ENCODE measurements at regions not wholly inside any gene's neighbourhood (a gene's known extent, or its start where the extent isn't known, plus 50 kb on each side); places are given as distances from the start of the nearest gene placed in this dataset.

GRCh38 chr21:39021478-39021832 lies 161.8 kb downstream of the PSMG1 start:
- H3K4me3 ChIP-seq (ENCODE audit: low read length), result no peak overlapping the region
- no peak overlapping the region for H3K9ac ChIP-seq (ENCODE audit: low read length)
- no peaks in the 10 kb centered on the region for H3K27me3 ChIP-seq (ENCODE audit: control insufficient read depth, insufficient read depth, low read length)
- H3K4me1 ChIP-seq (ENCODE audit: control insufficient read depth, insufficient read depth, low read length), result peaks cover 4% of the 10 kb centered on the region
- no peaks in the 10 kb centered on the region for H3K36me3 ChIP-seq (ENCODE audit: control insufficient read depth, insufficient read depth, low read length)
- H3K27ac ChIP-seq (ENCODE audit: low read depth, low read length), result no peak overlapping the region

GRCh38 chr21:39020751-39021477 lies 162.3 kb downstream of the PSMG1 start:
- Histone ChIP-seq H3K27ac (ENCODE audit: low read depth, low read length) (no peak overlapping the region), H3K9ac (ENCODE audit: low read length) (no peak overlapping the region), H3K4me3 (ENCODE audit: low read length) (no peak overlapping the region), H3K36me3 (ENCODE audit: control insufficient read depth, insufficient read depth, low read length) (no peaks in the 10 kb centered on the region), H3K4me1 (ENCODE audit: control insufficient read depth, insufficient read depth, low read length) (peaks cover 4% of the 10 kb centered on the region), H3K27me3 (ENCODE audit: control insufficient read depth, insufficient read depth, low read length) (no peaks in the 10 kb centered on the region)

- Histone ChIP-seq H3K27me3 (ENCODE audit: control insufficient read depth, insufficient read depth, low read length) (no peaks in the 10 kb centered on the region), H3K27ac (ENCODE audit: low read depth, low read length) (no peak overlapping the region)
These were observed 164.5 kb downstream of the PSMG1 start for GRCh38 chr21:39018730-39019129.

GRCh38 chr21:39016740-39017315 lies 166.4 kb downstream of the PSMG1 start:
- no peaks in the 10 kb centered on the region for H3K36me3 ChIP-seq (ENCODE audit: control insufficient read depth, insufficient read depth, low read length)
- no peak overlapping the region for H3K4me3 ChIP-seq (ENCODE audit: low read length)
- no peak overlapping the region for H3K9ac ChIP-seq (ENCODE audit: low read length)
- H3K27ac ChIP-seq (ENCODE audit: low read depth, low read length), result no peak overlapping the region
- no peaks in the 10 kb centered on the region for H3K27me3 ChIP-seq (ENCODE audit: control insufficient read depth, insufficient read depth, low read length)
- H3K4me1 ChIP-seq (ENCODE audit: control insufficient read depth, insufficient read depth, low read length), result no peaks in the 10 kb centered on the region

More at GRCh38 chr21:39018730-39019129, 164.5 kb downstream of the PSMG1 start:
- peaks cover 4% of the 10 kb centered on the region for H3K4me1 ChIP-seq (ENCODE audit: control insufficient read depth, insufficient read depth, low read length)
- no peaks in the 10 kb centered on the region for H3K36me3 ChIP-seq (ENCODE audit: control insufficient read depth, insufficient read depth, low read length)
- H3K9ac ChIP-seq (ENCODE audit: low read length), result no peak overlapping the region
- no peak overlapping the region for H3K4me3 ChIP-seq (ENCODE audit: low read length)

- no peak overlapping the region for H3K27ac ChIP-seq (ENCODE audit: low read depth, low read length)
- no peaks in the 10 kb centered on the region for H3K27me3 ChIP-seq (ENCODE audit: control insufficient read depth, insufficient read depth, low read length)
- no peaks in the 10 kb centered on the region for H3K4me1 ChIP-seq (ENCODE audit: control insufficient read depth, insufficient read depth, low read length)
- no peaks in the 10 kb centered on the region for H3K36me3 ChIP-seq (ENCODE audit: control insufficient read depth, insufficient read depth, low read length)
- no peak overlapping the region for H3K4me3 ChIP-seq (ENCODE audit: low read length)
- no peak overlapping the region for H3K9ac ChIP-seq (ENCODE audit: low read length)
These were observed 168.5 kb downstream of the PSMG1 start for GRCh38 chr21:39014747-39015146.

- Histone ChIP-seq H3K27ac (ENCODE audit: low read depth, low read length) (no peak overlapping the region), H3K9ac (ENCODE audit: low read length) (no peak overlapping the region), H3K4me3 (ENCODE audit: low read length) (no peak overlapping the region), H3K36me3 (ENCODE audit: control insufficient read depth, insufficient read depth, low read length) (no peaks in the 10 kb centered on the region), H3K4me1 (ENCODE audit: control insufficient read depth, insufficient read depth, low read length) (no peaks in the 10 kb centered on the region), H3K27me3 (ENCODE audit: control insufficient read depth, insufficient read depth, low read length) (no peaks in the 10 kb centered on the region)
These were observed 170.7 kb downstream of the PSMG1 start for GRCh38 chr21:39012326-39013230.

- Histone ChIP-seq H3K9ac (ENCODE audit: low read length) (no peak overlapping the region), H3K36me3 (ENCODE audit: control insufficient read depth, insufficient read depth, low read length) (no peaks in the 10 kb centered on the region), H3K27ac (ENCODE audit: low read depth, low read length) (no peak overlapping the region), H3K4me1 (ENCODE audit: control insufficient read depth, insufficient read depth, low read length) (no peaks in the 10 kb centered on the region), H3K4me3 (ENCODE audit: low read length) (no peak overlapping the region), H3K27me3 (ENCODE audit: control insufficient read depth, insufficient read depth, low read length) (no peaks in the 10 kb centered on the region)
These were observed 171.3 kb downstream of the PSMG1 start for GRCh38 chr21:39011911-39012310.

- Histone ChIP-seq H3K27ac (ENCODE audit: low read depth, low read length) (no peak overlapping the region), H3K4me3 (ENCODE audit: low read length) (no peak overlapping the region), H3K4me1 (ENCODE audit: control insufficient read depth, insufficient read depth, low read length) (no peaks in the 10 kb centered on the region), H3K27me3 (ENCODE audit: control insufficient read depth, insufficient read depth, low read length) (no peaks in the 10 kb centered on the region), H3K9ac (ENCODE audit: low read length) (no peak overlapping the region), H3K36me3 (ENCODE audit: control insufficient read depth, insufficient read depth, low read length) (no peaks in the 10 kb centered on the region)
These were observed 172.4 kb downstream of the PSMG1 start for GRCh38 chr21:39010629-39011404.

- Histone ChIP-seq H3K4me3 (ENCODE audit: low read length) (no peak overlapping the region), H3K4me1 (ENCODE audit: control insufficient read depth, insufficient read depth, low read length) (peaks cover 4% of the 10 kb centered on the region), H3K27me3 (ENCODE audit: control insufficient read depth, insufficient read depth, low read length) (no peaks in the 10 kb centered on the region), H3K27ac (ENCODE audit: low read depth, low read length) (no peak overlapping the region), H3K9ac (ENCODE audit: low read length) (no peak overlapping the region), H3K36me3 (ENCODE audit: control insufficient read depth, insufficient read depth, low read length) (no peaks in the 10 kb centered on the region)
These were observed 173.5 kb downstream of the PSMG1 start for GRCh38 chr21:39009587-39010225.

- Histone ChIP-seq H3K27ac (ENCODE audit: low read depth, low read length) (no peak overlapping the region), H3K36me3 (ENCODE audit: control insufficient read depth, insufficient read depth, low read length) (no peaks in the 10 kb centered on the region), H3K4me1 (ENCODE audit: control insufficient read depth, insufficient read depth, low read length) (peaks cover 10% of the 10 kb centered on the region), H3K27me3 (ENCODE audit: control insufficient read depth, insufficient read depth, low read length) (no peaks in the 10 kb centered on the region), H3K9ac (ENCODE audit: low read length) (no peak overlapping the region), H3K4me3 (ENCODE audit: low read length) (no peak overlapping the region)
These were observed 175.3 kb downstream of the PSMG1 start for GRCh38 chr21:39007985-39008384.

GRCh38 chr21:39007532-39007931 lies 175.7 kb downstream of the PSMG1 start:
- no peak overlapping the region for H3K9ac ChIP-seq (ENCODE audit: low read length)
- peaks cover 10% of the 10 kb centered on the region for H3K4me1 ChIP-seq (ENCODE audit: control insufficient read depth, insufficient read depth, low read length)

More at GRCh38 chr21:39007532-39007931, 175.7 kb downstream of the PSMG1 start:
- H3K4me3 ChIP-seq (ENCODE audit: low read length), result no peak overlapping the region
- no peaks in the 10 kb centered on the region for H3K36me3 ChIP-seq (ENCODE audit: control insufficient read depth, insufficient read depth, low read length)
- no peak overlapping the region for H3K27ac ChIP-seq (ENCODE audit: low read depth, low read length)
- no peaks in the 10 kb centered on the region for H3K27me3 ChIP-seq (ENCODE audit: control insufficient read depth, insufficient read depth, low read length)

Data from rectal smooth muscle tissue (tissue), 1 donor.